Urothelium cell line (cell line): ENCODE measurements at regions not wholly inside any gene's neighbourhood (a gene's known extent, or its start where the extent isn't known, plus 50 kb on each side); places are given as distances from the start of the nearest gene placed in this dataset.
A peak's percentile ranks its signal among the peaks of the same experiment; 100 is the strongest.

Experiments used
- DNase-seq: peaks from one replicate; pipeline ENCODE4 v3.0.0; 2011; ENCODE audit warnings: low spot score, mixed read lengths
- FAIRE-seq: peaks from 2 replicates; lab custom pipeline; 2011; peaks lifted over from hg19 to GRCh38; lab: Jason Lieb, UNC

DNA sequence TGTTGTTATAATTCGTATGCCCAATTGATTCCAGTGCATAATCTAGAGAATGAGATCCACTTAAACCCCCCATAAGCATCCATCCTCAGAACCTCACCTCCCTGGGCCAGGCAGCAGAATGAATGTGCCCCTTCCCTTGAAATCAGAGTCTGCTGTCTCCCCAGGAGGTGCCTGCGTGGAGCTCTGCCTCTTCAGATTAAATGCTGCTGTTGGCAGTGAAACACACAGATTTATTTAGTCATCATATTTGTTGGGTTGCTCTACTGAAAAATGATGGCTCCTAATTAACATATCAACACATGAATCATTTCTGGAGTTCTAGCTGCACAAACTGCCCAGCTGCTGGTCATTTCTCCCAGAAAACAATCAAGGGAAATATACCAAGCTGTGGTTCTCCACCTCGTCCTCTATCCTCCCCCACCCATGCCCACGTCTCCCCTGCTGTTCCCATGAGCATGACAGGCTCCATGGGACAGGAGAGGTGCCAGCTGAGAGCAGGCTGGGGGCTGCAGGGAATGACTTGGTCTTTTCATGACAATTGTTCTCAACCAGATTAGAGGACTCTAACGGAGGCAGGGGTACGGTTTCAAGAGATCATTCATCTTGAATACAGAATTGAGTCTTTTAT, 633.1 kb downstream of the CDH26 start:
- DNase-seq = no peak
- no peak for FAIRE-seq

DNA sequence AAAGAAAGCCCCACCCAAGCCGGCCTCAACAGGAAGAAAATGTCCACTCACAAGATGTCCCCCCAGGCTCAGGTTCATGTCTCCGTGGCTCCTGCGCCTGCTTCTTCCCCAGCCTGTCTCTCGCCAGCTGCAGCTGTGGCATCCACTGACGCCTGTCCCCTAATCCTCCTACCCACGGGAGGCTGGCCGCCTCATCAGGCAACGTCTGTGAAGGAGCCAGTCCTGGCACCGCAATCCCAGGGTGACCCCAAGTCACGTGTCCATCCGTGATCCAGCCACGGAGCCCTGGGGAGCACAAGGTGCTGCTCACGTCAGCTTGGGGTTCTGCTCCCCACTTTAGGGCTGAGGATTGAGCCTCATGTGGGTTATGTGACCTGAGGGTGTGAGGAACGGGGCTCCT, 640.3 kb downstream of the CDH26 start:
- DNase-seq (no peak), FAIRE-seq (no peak)

DNA sequence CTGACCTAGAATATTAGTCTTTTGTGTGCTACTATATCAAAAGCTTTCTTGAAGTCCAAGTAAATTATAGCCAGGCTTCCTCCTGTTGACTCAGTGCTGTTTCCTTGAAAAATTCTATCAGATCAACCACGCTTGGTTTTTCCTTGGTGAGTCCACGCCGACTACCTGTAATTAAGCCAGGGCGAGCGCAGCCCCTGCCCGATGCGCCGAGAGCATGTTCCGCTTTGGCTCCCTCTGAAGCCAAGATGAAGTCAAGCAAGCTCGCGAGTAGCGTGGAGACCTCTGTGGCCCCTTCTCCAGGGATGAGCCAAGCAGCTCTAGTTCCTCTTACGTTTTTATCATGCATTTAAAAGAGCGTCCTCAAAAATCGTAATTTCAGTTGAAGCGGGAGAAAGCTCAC, 641.2 kb downstream of the CDH26 start:
- DNase-seq (no peak), FAIRE-seq (no peak)

DNA sequence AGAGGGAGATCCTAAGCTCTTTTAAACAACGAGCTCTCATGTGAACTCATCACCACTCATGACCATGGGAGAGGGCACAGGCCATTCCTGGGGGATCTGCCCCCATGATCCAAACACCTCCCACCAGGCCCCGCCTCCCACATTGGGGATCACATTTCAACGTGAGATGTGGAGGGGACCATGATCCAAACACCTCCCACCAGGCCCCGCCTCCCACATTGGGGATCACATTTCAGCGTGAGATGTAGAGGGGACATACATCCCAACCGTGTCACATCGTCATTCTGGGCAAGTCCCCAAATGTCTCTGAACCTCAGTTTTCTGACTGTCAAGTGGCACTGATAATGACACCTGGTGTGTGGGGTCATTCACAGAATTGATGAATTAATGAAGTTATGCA, 641.8 kb downstream of the CDH26 start:
- FAIRE-seq = no peak

GRCh38 chr20:60624066-60624465, 628.0 kb upstream of the CDH4 start:
- DNase-seq (no peak), FAIRE-seq (no peak)

More for the DNA sequence above, 641.8 kb downstream of the CDH26 start:
- DNase-seq = no peak

DNA sequence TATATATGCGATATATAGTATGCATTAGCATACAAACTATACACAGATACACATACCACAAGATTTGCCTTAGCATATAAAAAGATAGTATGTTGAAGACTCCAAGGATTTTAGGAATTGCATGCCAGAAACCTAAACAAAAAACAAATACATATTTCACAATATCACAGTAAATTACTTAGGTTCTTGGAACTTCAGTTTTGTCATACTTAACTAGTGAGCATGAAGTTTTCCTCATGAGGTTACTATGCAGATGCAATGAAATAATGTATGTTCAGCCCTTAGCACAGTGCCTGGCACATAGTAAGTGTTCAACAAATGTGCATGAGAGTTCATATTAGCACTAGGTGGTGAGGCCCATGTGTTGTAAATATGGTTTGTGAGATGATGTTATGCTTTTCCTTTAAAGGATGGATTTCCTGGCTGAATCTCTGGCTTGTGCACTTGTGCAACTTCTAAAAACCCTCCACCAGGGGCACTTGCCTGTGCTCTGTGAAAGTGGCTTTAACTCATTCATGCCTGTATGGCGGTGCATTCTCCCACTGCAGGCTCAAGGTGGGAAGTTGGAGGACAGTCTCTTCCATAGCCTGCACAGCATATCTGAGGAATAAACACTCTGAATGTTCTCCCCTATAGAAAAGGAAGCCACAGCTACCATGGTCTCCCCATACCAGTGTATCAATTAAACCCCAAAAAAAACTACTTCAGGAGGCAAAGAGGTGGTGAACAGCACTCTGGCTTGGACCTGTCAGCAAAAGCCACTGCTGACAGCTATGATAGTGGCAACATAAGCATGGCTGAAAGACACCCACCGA, 624.1 kb upstream of the CDH4 start:
- DNase-seq = no peak
- no peak for FAIRE-seq

- no peak for DNase-seq
- no peak for FAIRE-seq
Measured at GRCh38 chr20:60628749-60629148, 623.3 kb upstream of the CDH4 start.

- DNase-seq (no peak), FAIRE-seq (no peak)
Measured at GRCh38 chr20:60629206-60629605, 622.9 kb upstream of the CDH4 start.

- FAIRE-seq (no peak), DNase-seq (no peak)
Measured at GRCh38 chr20:60630609-60631008, 621.5 kb upstream of the CDH4 start.

DNA sequence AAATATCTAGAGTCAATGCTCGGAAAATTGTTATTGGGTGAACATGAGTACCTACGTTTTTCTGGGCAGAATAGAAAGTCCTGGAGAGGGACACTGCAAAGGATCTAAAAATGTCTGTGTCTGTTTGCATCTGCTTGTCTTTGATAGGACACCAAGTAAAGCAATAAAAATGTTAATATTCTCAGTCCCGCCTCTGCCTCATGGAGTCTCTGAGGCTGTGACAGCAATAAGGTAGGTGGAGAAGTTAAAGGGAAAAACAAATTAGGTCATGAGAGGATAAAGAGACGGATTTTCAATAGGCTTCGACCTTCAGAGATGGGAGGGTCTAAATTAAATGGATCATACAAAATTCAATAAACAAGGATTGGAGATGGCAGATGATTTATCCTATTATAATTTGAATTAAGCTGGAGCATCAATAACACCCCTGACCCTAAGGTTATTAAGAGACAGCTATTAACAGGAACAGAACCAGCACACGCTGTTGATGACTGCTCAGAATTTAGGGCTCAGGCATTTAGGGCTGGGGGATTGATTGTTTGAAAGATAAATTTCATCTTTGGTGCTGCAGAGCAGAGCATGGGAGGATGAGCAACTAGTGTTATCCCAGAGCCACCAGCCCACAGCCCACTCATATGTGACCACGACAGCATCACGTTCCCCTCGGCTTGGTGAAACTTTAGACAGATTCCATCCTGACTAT, 620.3 kb upstream of the CDH4 start:
- FAIRE-seq (no peak), DNase-seq (no peak)

DNA sequence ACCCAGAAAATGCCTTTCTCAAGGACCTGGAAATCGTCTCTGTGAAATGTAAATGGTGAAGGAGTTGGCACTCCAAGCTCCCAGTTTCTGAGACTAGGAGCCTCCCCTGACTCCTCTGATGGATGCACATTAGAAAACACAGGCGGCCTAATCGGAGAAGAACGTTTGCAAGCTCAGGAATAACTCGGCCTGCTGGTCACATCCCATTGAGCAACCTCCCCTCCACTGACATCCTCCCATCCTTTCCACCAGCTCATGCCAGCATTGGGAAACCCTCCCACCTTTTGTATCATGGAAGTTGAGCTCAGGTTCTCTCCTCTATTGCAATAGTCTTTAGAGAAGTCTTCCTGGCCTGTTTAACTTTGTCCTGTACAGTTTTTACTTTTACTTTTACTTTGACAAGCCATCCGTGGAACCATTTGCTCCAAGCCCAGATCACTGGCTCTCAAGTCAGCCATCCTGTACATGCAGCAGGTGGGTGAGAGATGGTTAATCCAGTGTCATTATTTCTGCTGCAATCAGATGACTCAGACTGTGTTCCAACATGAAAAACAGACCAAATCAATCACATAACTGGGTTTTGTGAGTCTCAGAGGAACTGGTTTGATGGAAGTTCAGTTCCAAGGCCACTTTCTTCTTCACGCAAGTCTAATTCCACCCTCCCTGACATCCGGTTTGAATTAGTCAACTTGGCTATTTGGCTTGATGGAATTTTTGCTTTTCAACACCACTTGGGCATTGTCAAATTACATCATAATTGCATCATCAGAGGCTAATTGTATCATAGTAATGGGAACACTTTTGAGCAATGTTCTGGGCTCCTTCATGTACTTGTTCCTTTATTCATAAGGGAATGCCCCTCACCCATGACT, 619.4 kb upstream of the CDH4 start:
- DNase-seq (no peak), FAIRE-seq (no peak)

DNA sequence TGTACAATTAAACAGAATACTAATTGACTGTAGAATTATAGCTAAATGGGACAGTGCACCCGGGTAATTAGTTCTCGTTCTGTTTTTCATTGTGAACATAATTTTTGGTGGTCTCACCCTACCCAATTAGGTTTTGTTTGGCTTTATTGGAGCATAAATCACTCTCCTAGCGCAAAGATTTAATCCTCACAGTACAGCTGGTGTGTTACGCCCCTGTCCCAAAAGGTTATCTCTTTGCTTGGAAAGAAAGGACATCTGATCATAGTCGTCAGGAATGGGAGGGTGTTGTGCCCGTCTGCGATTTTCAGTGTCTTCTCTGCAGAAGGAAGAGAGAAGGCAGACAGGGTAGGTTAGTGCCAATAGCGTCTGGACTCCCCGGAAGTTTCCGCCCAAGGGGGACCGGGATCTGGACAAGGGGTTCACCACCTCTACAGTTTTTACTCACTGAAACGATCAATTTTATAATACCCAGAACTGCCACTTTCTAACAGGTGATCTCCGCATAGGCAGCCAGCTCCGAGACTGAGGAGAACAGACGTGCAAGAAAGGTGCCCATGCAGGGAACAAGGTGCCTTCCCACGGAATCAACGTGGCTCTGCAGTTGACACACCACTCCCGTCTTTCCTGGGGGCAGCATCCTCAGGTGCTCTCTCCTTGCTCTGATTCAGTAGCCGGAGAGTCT, 617.4 kb upstream of the CDH4 start:
- no peak for FAIRE-seq

GRCh38 chr20:60636417-60636816, 615.6 kb upstream of the CDH4 start:
- FAIRE-seq (no peak), DNase-seq (no peak)

More for the DNA sequence above, 617.4 kb upstream of the CDH4 start:
- no peak for DNase-seq

- no peak for DNase-seq
- no peak for FAIRE-seq
Measured at GRCh38 chr20:60637801-60638200, 614.3 kb upstream of the CDH4 start.

GRCh38 chr20:60638430-60639098, 613.5 kb upstream of the CDH4 start:
- no peak for DNase-seq
- FAIRE-seq = no peak

DNA sequence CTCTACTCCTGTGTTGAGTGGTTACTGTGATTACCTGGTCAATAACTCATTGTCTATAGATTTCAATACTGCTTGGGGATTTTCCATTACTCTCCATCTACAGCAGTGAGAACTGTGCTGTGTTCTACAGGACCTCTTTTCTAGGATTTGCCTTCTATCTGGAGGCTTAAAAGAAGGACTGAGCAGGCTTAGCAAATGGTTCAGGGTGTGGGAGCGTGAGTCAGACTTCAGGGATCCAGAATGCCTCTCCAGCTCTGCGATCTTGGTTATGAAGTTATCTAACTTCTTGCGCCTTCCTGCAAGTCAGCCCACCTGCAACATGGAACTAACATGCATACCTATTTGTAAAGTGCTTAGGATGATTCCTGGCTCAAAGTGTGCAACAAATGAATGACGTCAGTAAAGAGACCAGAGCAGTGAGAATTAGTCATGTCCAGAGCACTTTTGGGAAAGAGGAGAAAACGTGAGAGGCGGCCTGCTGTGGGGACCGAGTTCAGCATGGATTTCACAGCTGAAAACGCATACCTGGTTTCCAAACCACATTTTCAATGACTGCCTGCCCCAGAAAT, 610.1 kb upstream of the CDH4 start:
- FAIRE-seq = no peak
- DNase-seq = peak; percentile 9

DNA sequence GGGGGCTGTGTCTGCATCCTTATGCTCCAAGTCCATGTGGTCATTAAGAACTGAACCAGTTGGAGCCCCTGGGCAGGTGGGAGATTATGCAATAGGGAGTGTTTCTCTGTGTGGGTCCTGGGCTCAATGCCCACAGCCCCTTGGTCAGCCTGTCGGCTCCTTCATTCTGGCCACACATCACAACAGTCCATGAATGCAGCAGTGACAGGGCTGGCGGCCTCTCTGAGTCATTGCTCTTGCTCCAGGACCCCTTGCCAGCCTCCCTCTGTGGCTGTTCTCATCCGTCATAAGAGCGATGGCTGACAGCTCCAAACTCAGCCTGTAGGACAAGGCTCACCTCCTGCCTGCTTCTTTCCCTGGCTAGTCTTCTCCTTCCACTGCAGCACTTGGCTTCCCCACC, 609.5 kb upstream of the CDH4 start:
- no peak for DNase-seq
- no peak for FAIRE-seq

DNA sequence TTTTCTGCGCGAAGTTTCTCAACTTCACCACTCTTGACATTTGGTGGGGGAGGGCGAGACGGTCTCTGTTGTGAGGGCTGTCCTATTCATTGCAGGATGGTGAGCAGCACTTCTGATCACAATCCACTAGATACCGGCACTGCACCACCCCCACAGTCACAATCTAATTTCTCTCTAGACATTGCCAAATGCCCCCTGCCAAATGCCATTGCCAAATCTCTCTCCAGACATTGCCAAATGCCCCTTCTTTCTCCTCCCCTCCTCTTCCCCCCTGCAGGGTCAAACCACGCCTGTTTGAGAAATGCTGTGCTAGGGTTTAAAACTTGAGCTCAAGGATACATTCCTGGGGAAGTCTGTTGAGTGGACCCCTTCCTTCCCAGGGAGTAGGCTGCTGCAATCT, 603.5 kb upstream of the CDH4 start:
- DNase-seq = no peak
- FAIRE-seq = no peak

- FAIRE-seq = no peak
- no peak for DNase-seq
Measured at GRCh38 chr20:60649541-60649940, 602.5 kb upstream of the CDH4 start.

DNA sequence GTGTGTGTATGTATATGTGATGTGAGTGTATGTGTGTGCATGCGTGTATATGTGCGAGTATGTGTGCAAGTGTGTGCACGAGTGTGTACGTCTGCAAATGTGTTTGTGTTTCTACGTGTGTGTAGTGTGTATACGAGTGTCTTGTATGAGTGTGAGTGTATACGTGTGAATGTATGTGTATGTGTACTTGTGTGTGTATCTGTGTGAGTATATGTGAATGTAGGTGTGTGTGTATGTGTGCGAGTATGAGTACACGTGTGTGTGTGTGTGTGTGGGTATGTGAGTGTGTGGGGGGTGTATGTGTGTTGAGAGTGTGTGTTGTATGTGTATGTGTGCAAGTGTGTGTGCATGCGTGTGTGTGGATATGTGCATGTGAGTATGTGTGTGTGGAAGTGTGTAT, 602.0 kb upstream of the CDH4 start:
- no peak for DNase-seq

More for the DNA sequence above, 602.0 kb upstream of the CDH4 start:
- peak; percentile 69 for FAIRE-seq
